ENCODE measurements at regions not wholly inside any gene's neighbourhood (a gene's known extent, or its start where the extent isn't known, plus 50 kb on each side); places are given as distances from the start of the nearest gene placed in this dataset.

DNA sequence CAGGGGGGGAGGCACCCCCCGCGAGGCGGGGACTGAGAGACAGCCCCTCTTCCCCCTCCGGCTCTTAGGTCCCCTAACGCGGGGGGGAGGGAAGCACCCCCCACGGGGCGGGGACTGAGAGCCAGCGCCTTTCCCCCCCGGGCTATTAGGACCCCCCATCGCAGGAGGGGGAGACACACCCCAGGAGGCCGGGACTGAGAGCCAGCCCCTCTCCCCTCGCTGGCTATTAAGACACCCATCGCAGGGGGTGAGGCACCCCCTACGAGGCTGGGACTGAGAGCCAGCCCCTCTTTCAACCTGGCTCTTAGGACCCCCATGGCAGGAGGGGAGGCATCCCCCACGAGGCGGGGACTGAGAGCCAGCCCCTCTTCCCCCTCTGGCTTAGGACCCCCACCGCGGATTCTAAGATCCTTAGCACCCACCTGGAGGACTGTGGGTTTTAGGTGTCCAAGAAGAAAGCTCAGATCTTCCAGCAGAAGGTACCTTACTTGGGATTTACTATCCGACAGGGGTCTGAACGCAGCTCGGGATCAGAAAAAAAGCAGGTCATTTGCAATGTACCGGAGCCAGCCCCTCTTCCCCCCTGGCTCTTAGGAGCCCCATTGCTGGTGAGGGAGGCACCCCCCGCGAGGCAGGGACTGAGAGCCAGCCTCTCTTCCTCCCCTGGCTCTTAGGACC lies 197.8 kb upstream of the PZP start (continued):
- no peak for TF ChIP-seq MAFK (IDR thresholded peaks at IDR 0.05; ENCODE audit: low read depth, low read length)
- TF ChIP-seq RFX5 (IDR thresholded peaks at IDR 0.05; ENCODE audit: borderline replicate concordance, low read depth, low read length), result no peak
- TF ChIP-seq JUND (IDR thresholded peaks at IDR 0.05; ENCODE audit: low read length), result no peak
- no peak for TF ChIP-seq RBBP5 (IDR thresholded peaks at IDR 0.05; ENCODE audit: borderline replicate concordance, low read depth, low read length)
- TF ChIP-seq BRCA1 (IDR thresholded peaks at IDR 0.05; ENCODE audit: low read depth, low read length), result no peak
- TF ChIP-seq CHD1 (IDR thresholded peaks at IDR 0.05; ENCODE audit: low read depth, low read length), result no peak
- no peak for TF ChIP-seq CHD2 (IDR thresholded peaks at IDR 0.05; ENCODE audit: low read length)
- no peak for TF ChIP-seq KDM1A (IDR thresholded peaks at IDR 0.05; ENCODE audit: borderline replicate concordance, low read length)
- TF ChIP-seq EGR1 (IDR thresholded peaks at IDR 0.05; ENCODE audit: borderline replicate concordance, low read depth, low read length), result no peak
